ENCODE measurements at regions not wholly inside any gene's neighbourhood (a gene's known extent, or its start where the extent isn't known, plus 50 kb on each side); places are given as distances from the start of the nearest gene placed in this dataset.
"Not testable (repeated sequence)": the region's sequence is repeated elsewhere in the genome, so short reads cannot be mapped to it uniquely, and the experiment has no call there.

DNA sequence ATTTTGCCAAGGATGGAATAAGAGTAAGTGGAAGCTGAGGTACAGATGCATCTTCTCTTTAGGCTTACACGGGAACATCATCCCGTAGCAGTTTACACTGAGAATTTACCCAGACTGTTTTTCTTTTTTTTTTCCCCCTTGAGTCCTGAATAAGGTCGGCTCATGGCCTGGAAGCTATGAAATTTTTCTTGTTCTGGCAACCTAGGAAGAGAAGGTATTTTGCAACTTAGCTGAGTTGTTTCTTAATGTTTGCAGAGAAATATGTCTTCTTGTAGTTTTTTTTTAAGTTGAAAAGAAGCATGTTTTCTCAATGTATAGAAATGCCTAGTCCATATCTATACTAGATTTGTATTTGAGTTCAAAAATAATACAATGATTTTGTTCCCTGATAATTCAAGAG lies 712.5 kb downstream of the TDRD15 start:
- no peaks in the 10 kb centered on the region for H3K27me3 Mint-ChIP-seq
- DNase-seq (no peak), ATAC-seq (ENCODE audit: low read depth in 2 of 2) (no peak)
- no peak overlapping the region for H3K27ac Mint-ChIP-seq
- no peak overlapping the region for H3K4me3 Mint-ChIP-seq
- H3K36me3 Mint-ChIP-seq, result no peaks in the 10 kb centered on the region
- H3K9me3 Mint-ChIP-seq, result peaks cover 0 to 6% (median 2%) of the 10 kb centered on the region in 7 donors
- H3K4me1 Mint-ChIP-seq, result no peaks in the 10 kb centered on the region

DNA sequence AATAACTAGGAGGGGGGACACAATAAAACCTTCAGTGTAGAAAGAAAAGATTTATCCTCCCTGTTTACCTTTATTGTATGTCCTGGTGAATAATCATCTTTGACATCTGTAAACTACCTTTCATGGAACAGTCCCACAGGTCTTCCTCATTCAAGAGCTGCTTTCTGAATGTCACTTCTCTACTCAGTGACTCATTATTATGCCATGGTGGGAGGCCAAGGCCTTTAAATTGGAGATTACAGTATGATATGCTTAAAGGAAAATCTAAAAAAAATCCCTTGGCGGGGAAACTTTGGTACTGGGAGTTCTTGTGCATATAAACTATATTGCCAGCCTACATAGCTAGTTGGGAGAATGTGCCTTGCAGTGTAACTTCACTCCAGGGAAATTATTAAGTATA lies 713.0 kb downstream of the TDRD15 start:
- no peaks in the 10 kb centered on the region for H3K36me3 Mint-ChIP-seq
- no peaks in the 10 kb centered on the region for H3K27me3 Mint-ChIP-seq
- no peaks in the 10 kb centered on the region for H3K4me1 Mint-ChIP-seq
- no peak overlapping the region for H3K4me3 Mint-ChIP-seq
- H3K27ac Mint-ChIP-seq, result no peak overlapping the region
- H3K9me3 Mint-ChIP-seq, result peaks cover 0 to 5% (median 2%) of the 10 kb centered on the region in 7 donors
- ATAC-seq (ENCODE audit: low read depth in 2 of 2) (no peak), DNase-seq (no peak)

DNA sequence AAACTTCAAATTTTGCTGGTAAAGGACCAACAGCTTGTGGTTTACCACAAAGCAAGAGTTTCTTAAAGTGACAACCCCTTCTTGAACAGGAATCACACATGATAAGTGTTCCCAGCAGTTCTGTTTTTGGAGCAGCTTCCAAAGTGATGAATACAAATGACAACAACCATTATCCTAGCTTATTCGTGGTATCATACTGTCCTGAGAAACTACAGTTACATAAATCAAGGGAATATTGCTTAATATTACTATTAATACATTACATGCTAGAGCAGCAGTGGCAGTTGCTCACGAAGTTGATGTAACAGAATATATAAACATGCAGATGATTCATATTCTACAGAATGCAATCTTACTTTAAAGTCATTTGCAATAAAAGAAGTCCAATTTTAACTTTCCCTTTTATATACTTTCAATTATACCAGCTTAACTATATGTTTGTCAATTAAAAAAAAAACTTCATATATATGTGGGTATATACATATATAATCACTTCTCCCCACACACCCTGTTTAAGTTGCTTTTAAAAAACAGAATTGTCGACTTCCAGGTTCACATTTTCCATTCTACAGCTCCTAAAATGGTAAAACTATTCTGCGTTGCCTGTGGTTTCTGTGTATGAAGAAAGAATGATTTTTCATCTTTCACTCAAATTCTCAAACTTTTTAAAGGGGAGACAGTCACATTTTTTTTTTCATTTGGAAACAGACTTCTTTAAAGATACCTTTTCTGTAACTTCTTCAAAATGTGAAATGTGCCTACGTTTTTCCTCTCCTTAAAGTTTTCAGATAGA lies 713.6 kb downstream of the TDRD15 start:
- H3K27me3 Mint-ChIP-seq, result no peaks in the 10 kb centered on the region
- H3K36me3 Mint-ChIP-seq, result no peaks in the 10 kb centered on the region

DNA sequence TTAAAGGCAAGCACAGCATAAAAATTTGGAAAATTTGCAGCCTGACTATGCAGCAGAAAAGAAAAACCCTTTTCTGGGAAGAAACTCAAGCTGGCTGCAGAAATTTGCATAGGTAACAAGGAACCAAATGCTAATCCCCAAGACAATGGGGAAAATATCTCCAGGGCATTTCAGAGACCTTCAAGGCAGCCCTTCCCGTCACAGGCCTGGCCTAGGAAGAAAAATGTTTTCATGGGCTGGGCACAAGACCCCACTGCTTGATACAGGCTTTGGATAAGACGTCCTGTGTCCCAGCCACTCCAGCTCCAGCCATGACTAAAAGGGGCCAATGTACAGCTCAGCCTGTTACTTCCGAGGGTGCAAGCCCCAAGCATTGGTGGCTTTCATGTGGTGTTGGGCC lies 717.6 kb downstream of the TDRD15 start:
- Mint-ChIP-seq H3K4me1 (no peaks in the 10 kb centered on the region), H3K27ac (no peak overlapping the region), H3K4me3 (no peak overlapping the region), H3K9me3 (peaks cover 0 to 14% (median 2%) of the 10 kb centered on the region in 7 donors), H3K27me3 (no peaks in the 10 kb centered on the region), H3K36me3 (no peaks in the 10 kb centered on the region)
- ATAC-seq (ENCODE audit: low read depth in 2 of 2) (no peak), DNase-seq (no peak)

More for the DNA sequence above, 713.6 kb downstream of the TDRD15 start:
- no peak overlapping the region for H3K27ac Mint-ChIP-seq
- ATAC-seq (ENCODE audit: low read depth in 2 of 2) (no peak), DNase-seq (no peak)
- H3K4me3 Mint-ChIP-seq, result no peak overlapping the region
- H3K4me1 Mint-ChIP-seq, result no peaks in the 10 kb centered on the region
- peaks cover 0 to 8% (median 1%) of the 10 kb centered on the region in 7 donors for H3K9me3 Mint-ChIP-seq

DNA sequence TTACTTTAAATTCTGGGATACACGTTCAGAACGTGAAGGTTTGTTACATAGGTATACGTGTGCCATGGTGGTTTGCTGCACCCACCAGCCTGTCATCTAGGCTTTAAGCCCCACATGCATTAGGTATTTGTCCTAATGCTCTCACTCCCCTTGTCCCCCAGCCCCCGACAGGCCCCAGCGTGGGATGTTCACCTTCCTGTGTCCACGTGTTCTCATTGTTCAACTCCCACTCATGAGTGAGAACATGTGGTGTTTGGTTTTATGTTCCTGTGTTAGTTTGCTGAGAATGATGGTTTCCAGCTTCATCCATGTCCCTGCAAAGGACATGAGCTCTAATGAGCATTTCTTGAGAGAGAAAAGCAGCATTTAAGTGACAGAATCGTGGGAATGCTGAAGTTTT lies 726.6 kb downstream of the TDRD15 start:
- ATAC-seq (ENCODE audit: low read depth in 2 of 2); DNase-seq; H3K36me3 Mint-ChIP-seq; H3K27me3 Mint-ChIP-seq; H3K4me1 Mint-ChIP-seq; H3K4me3 Mint-ChIP-seq; H3K27ac Mint-ChIP-seq: not testable (repeated sequence)
- H3K9me3 Mint-ChIP-seq, result peaks cover 0 to 16% (median 5%) of the 10 kb centered on the region in 7 donors

DNA sequence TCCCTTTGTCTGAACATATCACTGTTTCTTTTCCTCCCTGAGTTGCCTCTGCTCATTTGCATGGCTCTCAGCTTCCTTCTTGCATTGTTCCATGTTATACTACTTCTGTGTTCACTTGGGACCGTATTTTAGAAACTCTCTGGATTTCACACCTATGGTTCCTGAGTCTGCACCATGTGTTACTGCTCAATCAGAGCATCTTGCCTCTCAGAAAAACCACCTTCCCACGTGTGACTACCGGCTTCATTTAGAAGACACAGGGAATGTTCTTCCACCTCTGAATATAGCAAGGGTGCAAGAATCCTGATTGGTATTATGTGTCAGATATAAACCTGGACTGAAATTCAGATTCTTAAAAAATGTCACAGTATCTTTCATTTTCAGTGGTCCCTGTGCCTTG lies 731.2 kb downstream of the TDRD15 start:
- H3K4me1 Mint-ChIP-seq, result no peaks in the 10 kb centered on the region
- H3K27ac Mint-ChIP-seq, result no peak overlapping the region
- no peaks in the 10 kb centered on the region for H3K36me3 Mint-ChIP-seq
- ATAC-seq (ENCODE audit: low read depth in 2 of 2) (no peak), DNase-seq (no peak)
- H3K27me3 Mint-ChIP-seq, result no peaks in the 10 kb centered on the region
- H3K4me3 Mint-ChIP-seq, result no peak overlapping the region
- H3K9me3 Mint-ChIP-seq, result peaks cover 0 to 26% (median 3%) of the 10 kb centered on the region in 7 donors

DNA sequence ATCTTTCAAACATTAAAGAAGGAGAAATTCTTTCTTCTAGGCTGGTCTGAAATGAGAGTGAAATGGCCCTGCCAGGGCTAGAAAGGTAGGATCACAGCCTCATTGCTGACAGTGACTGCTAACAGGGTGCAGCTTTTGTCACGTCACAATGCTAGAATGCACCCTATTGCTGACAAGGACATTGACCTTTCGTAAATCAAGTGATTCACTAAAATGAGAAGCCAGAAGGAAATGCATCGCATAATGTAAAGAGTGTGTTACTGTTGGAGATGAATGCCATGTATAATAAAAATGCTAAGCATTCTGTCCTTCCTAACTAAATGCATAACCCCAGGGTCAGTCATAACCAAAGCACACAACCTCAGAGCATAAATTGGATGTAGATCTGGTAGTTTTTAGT lies 732.9 kb downstream of the TDRD15 start:
- Mint-ChIP-seq H3K36me3 (no peaks in the 10 kb centered on the region), H3K27me3 (no peaks in the 10 kb centered on the region), H3K4me3 (no peak overlapping the region), H3K27ac (no peak overlapping the region), H3K9me3 (peaks cover 0 to 17% (median 0%) of the 10 kb centered on the region in 7 donors), H3K4me1 (no peaks in the 10 kb centered on the region)
- ATAC-seq (ENCODE audit: low read depth in 2 of 2), result no peak
- DNase-seq, result no peak

DNA sequence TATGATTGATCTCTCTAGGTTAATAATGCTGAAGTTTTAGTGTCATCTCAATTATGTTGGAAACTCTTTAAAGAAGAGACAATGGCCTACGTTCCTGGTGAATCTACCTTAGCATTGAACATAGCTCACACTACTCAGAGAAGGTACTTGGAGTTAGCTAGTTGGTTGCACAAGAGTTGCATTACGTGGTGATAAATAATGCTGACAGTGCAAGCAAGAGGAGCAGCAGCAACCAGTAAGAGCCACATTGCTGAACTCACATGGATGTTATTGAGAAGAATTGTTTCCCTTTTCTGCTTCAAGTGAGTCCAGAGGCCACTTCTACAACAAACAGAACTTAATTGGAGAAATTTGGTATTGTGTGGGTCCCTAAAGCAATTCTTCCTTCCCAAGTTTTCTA lies 737.1 kb downstream of the TDRD15 start:
- Mint-ChIP-seq H3K4me3 (no peak overlapping the region), H3K36me3 (no peaks in the 10 kb centered on the region), H3K27me3 (no peaks in the 10 kb centered on the region), H3K27ac (no peak overlapping the region), H3K4me1 (no peaks in the 10 kb centered on the region), H3K9me3 (peaks cover 0 to 14% (median 0%) of the 10 kb centered on the region in 7 donors)
- ATAC-seq (ENCODE audit: low read depth in 2 of 2), result no peak
- no peak for DNase-seq

DNA sequence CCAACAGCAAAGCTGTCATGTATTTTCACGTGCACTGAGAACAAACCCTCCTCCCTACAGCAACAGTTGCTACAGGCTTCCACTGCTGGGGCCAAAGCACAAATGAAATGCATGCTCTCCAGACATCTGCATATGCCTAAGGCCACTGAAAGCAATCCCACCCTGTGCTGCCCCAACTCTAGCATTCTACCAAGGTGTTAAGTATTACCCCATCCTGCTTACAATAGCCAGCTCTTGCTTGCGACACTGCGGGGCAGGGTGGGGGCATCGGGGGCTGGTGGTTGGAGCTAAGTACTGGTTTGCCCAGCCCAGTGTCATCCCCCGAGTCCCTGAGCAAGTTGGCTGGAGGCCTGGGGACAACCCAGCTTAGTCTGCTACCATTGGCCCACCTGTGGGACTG lies 742.5 kb downstream of the TDRD15 start:
- no peaks in the 10 kb centered on the region for H3K36me3 Mint-ChIP-seq
- no peak overlapping the region for H3K27ac Mint-ChIP-seq
- H3K4me3 Mint-ChIP-seq, result no peak overlapping the region
- no peaks in the 10 kb centered on the region for H3K27me3 Mint-ChIP-seq
- H3K4me1 Mint-ChIP-seq, result no peaks in the 10 kb centered on the region
- ATAC-seq (ENCODE audit: low read depth in 2 of 2) (no peak), DNase-seq (no peak)
- peaks cover 0 to 9% (median 2%) of the 10 kb centered on the region in 7 donors for H3K9me3 Mint-ChIP-seq

DNA sequence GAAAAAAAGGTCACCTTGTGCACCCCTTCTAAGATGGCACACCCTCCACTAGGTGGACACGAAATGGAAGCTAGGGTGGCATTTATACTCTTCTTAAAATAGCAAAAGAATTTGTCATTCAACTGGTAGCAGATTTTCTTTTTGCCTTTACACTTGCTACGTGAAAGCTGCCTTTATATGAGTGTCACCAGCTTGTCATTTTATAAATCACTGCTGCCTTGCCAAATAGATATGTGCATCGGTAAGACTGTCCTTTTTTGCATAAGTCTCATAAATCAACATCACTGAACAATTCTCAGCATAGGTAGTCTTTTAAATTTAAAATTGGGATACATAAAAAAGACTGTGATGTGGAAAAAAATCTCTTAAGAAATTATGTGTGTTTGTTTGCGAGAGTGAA lies 764.1 kb downstream of the TDRD15 start:
- Mint-ChIP-seq H3K27me3 (no peaks in the 10 kb centered on the region), H3K4me1 (no peaks in the 10 kb centered on the region), H3K36me3 (no peaks in the 10 kb centered on the region), H3K27ac (no peak overlapping the region), H3K4me3 (no peak overlapping the region), H3K9me3 (peaks cover 0 to 18% (median 8%) of the 10 kb centered on the region in 7 donors)
- no peak for ATAC-seq (ENCODE audit: low read depth in 2 of 2)
- no peak for DNase-seq

DNA sequence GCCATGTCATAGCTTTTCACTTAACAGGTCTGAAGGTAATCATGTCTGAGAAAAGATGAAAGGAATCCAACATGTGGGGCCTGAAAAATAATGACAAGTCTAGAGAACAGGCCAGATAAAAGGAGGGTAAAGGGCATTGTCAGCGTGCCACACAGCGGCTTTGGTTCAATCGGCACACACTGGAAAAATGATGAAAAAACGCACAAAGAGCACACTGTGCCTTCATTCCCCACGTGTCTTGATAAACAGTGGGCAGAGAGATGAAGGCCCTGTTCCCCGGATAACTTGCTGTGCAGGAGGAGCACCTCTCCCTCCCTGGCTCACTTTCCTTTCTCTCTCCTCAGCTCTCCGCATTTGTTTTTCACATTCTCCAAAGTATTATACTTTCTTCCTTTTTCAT lies 766.3 kb downstream of the TDRD15 start:
- ATAC-seq (ENCODE audit: low read depth in 2 of 2) (no peak), DNase-seq (no peak)
- H3K36me3 Mint-ChIP-seq, result no peaks in the 10 kb centered on the region
- H3K9me3 Mint-ChIP-seq, result peaks cover 0 to 14% (median 6%) of the 10 kb centered on the region in 7 donors
- H3K27me3 Mint-ChIP-seq, result no peaks in the 10 kb centered on the region
- no peak overlapping the region for H3K4me3 Mint-ChIP-seq
- H3K27ac Mint-ChIP-seq, result no peak overlapping the region
- no peaks in the 10 kb centered on the region for H3K4me1 Mint-ChIP-seq

DNA sequence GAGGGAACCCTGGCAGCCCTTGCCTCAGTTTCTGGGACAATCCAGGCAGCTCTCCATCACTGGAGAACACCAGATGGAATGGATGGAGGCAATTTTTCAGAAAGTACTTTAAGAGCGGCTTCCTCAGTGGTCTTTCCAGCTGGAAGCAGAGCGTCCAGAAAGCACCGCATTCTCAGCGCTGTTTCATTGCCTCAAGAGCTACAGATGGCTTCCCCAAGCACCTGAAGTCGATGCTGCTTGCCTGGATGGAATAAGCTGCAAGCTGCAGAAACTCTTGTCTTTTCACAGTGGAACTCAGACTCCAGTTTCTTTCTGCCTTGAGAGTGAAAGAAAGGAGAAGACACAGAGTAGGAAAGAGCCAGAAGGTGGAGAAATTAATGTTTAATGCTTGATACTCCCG lies 766.9 kb downstream of the TDRD15 start:
- H3K9me3 Mint-ChIP-seq, result peaks cover 0 to 12% (median 6%) of the 10 kb centered on the region in 7 donors
- H3K27ac Mint-ChIP-seq, result no peak overlapping the region
- H3K27me3 Mint-ChIP-seq, result no peaks in the 10 kb centered on the region
- DNase-seq, result no peak
- no peak overlapping the region for H3K4me3 Mint-ChIP-seq
- no peak for ATAC-seq (ENCODE audit: low read depth in 2 of 2)
- no peaks in the 10 kb centered on the region for H3K36me3 Mint-ChIP-seq
- no peaks in the 10 kb centered on the region for H3K4me1 Mint-ChIP-seq

DNA sequence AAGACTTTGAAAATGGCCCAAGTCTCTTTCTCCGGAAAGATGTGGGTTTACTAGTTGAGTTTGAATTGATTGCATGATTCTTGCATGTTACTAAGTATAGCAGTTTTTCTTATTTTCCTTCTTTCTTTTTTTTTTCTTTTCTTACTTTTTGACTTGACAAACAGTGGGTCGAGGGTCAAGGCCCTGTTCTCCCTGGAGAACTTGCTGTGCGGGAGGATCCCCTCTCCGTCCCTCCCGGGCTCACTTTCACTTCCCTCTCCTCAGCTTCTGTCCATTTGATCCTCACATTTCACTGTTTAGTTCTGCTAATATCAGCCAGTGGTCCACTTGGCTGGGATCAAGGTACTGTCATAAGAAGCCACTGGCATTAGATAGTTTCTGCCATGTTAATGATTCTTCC lies 767.4 kb downstream of the TDRD15 start:
- no peaks in the 10 kb centered on the region for H3K4me1 Mint-ChIP-seq
- H3K27ac Mint-ChIP-seq, result no peak overlapping the region
- no peak for ATAC-seq (ENCODE audit: low read depth in 2 of 2)
- H3K4me3 Mint-ChIP-seq, result no peak overlapping the region
- DNase-seq, result no peak
- no peaks in the 10 kb centered on the region for H3K36me3 Mint-ChIP-seq
- no peaks in the 10 kb centered on the region for H3K27me3 Mint-ChIP-seq
- peaks cover 0 to 11% (median 6%) of the 10 kb centered on the region in 7 donors for H3K9me3 Mint-ChIP-seq

DNA sequence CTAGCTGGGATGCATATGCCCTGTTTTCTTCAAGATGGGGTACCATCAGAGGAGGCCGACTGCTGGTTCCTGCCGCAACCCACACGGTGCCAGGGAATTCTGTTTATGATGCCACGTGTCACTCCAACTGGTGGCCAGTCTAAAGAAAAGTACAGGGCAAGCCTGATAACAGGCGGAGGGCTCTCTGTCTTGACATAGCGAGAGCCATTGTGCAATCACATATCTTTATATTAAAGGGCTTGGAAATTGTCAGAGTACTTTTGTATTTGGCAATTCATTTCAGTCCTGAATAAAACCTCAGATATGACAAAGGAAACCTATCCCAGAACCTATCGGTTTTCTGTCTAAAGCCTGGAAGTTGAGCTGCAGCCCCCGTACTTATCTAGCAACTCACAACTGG lies 768.4 kb downstream of the TDRD15 start:
- Mint-ChIP-seq H3K27me3 (no peaks in the 10 kb centered on the region), H3K36me3 (no peaks in the 10 kb centered on the region), H3K4me3 (no peak overlapping the region), H3K4me1 (no peaks in the 10 kb centered on the region), H3K9me3 (peaks cover 0 to 9% (median 4%) of the 10 kb centered on the region in 7 donors), H3K27ac (no peak overlapping the region)
- ATAC-seq (ENCODE audit: low read depth in 2 of 2), result no peak
- no peak for DNase-seq
